Occipital lobe (tissue), 1 donor: ENCODE measurements at regions not wholly inside any gene's neighbourhood (a gene's known extent, or its start where the extent isn't known, plus 50 kb on each side); places are given as distances from the start of the nearest gene placed in this dataset.
"Not testable (repeated sequence)": the region's sequence is repeated elsewhere in the genome, so short reads cannot be mapped to it uniquely, and the experiment has no call there.

Experiments
- DNase-seq: peaks from one replicate; lab custom pipeline; 2025; lab: John Stamatoyannopoulos, UW

DNA sequence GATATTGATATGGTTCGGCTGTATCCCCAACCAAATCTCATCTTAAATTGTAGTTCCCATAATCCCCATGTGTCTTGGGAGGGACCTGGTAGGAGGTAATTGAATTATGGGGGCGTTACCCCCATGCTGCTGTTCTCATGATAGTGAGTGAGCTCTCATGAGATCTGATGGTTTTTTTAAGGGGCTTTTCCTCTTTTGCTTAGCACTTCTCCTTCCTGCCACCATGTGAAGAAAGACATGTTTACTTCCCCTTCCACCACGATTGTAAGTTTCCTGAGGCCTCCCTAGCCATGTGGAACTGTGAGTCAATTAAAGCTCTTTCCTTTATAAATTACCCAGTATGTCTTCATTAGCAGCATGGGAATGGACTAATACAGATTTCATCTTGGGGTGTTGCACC lies 358.6 kb downstream of the TXNL1 start:
- DNase-seq: not testable (repeated sequence)

GRCh38 chr18:56278421-56279003 lies 359.9 kb downstream of the TXNL1 start:
- DNase-seq: no peak

DNA sequence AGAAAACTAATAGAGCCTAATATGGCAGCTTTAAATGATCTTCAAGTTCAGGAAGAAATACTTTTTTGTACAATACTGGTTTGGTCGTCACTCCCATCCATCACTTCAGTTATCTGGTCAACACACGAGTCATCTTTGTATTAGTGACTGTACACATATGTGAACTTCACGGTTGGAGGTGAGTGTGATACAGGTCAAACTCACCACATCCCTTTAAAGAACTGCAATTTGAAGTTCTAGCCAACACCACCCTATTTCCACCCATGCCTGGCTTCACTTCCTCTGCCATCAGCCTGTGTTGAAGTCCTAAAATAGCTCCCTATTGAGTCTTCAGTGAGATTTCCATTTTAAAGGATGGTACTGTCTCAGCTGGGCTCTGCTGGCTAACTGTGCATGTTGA lies 361.9 kb downstream of the TXNL1 start:
- DNase-seq: no peak

DNA sequence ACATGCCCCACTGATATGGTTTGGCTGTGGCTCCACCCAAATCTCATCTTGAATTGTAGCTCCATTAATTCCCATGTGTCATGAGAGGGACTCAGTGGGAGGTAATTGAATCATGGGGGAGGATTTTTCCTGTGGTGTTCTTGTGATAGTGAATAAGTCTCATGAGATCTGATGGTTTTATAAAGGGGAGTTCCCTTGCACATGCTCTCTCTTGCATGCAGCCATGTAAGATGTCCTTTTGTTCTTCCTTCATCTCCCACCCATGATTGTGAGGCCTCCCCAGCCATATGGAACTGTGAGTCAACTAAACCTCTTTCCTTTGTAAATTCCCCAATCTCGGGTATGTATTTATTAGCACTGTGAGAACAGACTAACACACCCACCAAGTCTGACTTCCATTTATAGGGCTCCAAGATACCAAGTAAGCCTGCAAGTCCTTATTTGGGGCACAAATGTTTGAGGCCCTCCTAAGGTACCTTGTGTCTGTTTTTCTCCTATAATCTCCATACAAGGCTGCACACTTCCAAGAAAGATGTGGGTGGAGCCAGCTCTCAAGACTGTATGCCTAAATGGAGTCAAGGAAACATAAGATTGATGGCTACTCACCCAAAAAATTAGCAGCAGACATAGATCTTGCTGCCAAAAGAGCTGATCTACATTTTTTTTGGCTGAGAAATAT lies 364.7 kb downstream of the TXNL1 start:
- no peak for DNase-seq

GRCh38 chr18:56270671-56271250 lies 367.6 kb downstream of the TXNL1 start:
- DNase-seq: no peak

DNA sequence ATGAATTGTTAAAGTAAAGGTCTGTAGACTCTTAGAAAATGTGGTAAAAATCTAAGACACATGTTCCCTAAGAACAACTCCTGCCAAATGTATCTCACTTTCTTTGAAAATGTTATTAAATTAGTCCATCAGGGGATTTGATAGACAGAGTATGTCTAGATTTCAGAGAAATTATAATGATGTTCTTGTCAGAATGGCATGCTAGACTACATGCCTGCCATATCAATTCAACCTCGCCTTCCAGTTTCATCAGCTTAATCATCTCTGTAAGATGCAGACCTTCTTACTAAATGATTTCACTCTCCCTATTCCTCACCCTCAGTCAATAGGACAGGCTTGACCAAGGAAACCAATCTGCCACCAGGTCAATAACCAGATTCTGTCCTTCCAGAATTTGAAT lies 368.4 kb downstream of the TXNL1 start:
- DNase-seq: no peak

DNA sequence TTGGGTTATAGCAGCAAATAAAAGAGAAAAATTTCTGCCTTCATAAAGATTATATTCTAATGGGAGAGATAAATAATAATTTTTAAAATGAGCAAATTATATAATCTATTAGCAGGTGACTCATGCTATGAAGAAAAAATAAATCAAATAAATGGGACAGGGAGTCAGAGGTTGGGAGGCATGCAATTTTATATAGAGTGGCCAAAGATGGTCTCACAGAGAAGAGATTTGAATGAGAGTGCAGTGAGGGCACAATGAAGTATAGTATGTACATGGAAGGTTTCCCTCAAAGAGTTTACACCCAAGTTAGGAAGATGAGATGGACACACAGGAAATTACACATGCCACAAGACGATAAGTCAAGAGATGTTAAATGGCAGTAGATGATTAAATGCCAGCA lies 369.4 kb downstream of the TXNL1 start:
- DNase-seq: no peak

DNA sequence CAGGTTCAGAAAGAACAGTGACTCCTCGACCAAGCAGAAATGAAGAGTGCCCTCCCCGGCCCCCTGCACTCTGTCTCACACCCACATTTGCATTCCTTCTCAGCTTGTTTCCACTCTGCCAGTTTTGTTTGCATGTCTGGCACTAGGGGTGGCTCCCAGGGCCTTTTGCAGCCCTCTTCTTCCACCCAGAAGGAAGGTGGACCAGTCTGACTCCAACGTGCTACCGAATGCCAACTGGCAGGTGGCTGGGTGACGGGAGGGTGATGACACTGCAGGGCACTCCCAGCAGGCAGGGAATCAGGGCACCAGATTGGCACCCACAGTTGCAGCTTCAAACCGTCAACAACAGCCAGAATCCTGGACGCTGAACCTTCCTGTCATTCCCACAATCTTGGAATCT lies 371.1 kb downstream of the TXNL1 start:
- DNase-seq: no peak

DNA sequence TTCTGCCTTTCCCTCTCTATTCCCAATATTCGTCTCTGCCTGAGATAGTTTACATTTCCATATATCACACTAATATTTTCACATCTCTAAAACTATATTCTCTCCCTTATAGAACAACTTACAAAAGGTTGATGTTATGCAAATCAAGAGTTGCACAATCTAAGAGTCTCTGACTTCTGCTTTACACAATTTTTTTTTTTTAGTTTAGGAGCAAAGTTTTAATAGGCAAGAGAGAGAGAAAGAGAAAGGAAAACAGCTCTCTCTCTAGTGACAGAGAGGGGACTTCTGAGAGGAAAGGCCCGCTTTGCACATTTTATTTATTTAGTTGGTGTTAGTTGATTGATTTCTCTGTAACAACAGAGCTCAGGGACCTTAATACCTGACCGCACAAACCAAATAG lies 380.2 kb downstream of the TXNL1 start:
- no peak for DNase-seq

- no peak for DNase-seq
These were observed 381.2 kb downstream of the TXNL1 start for GRCh38 chr18:56257205-56257604.

- DNase-seq: no peak
These were observed 381.7 kb downstream of the TXNL1 start for GRCh38 chr18:56256659-56257058.

GRCh38 chr18:56255381-56255780 lies 383.0 kb downstream of the TXNL1 start:
- no peak for DNase-seq

- DNase-seq: no peak
These were observed 385.9 kb downstream of the TXNL1 start for GRCh38 chr18:56252456-56252855.

DNA sequence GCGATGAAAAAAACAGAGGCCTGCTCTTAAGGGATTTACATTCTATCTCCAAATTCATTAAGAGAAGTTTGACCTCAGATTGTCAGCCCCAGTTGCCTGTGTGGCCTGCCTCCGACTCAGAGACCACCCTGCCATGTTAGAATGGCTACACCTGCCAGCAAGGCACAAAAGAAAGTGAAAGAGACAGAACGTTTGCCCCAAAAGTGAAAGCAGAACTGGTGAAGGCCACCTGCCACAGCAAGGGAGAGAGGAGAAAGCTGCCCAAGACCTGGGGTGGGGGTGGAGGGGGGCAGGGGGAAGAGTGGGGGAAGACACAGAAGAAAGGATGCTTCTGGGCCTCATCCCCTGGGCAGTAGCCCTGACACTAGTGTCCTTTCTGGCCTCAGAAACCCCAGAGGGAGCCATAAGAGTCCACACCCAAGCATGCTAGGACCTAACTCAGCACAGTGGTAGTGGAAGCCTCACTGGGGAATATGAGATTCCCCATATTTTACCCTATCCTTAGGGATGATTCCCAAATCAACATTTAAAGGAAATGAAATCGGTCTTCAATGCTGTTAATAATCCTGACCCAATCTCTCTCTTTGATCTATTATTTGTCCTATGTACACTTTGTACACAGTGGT lies 389.7 kb downstream of the TXNL1 start:
- DNase-seq: no peak

DNA sequence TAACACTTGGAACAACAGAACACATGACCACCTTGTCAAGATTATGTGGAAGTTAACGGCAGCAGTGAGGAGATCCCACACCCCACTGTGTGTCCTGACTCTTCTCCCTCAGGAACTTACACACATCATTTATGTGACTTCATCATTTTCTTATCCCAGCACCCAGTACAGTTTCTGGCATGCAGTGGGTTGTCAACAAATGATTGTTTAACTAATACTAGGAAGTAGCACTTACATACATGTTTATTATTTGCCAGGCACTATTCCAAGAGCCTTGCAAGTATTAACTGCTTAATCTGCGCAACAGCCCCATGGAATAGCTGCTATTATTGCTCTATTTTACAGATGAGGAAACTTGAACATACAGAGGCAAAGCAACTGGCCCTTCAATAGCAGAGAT lies 391.5 kb downstream of the TXNL1 start:
- DNase-seq: no peak

DNA sequence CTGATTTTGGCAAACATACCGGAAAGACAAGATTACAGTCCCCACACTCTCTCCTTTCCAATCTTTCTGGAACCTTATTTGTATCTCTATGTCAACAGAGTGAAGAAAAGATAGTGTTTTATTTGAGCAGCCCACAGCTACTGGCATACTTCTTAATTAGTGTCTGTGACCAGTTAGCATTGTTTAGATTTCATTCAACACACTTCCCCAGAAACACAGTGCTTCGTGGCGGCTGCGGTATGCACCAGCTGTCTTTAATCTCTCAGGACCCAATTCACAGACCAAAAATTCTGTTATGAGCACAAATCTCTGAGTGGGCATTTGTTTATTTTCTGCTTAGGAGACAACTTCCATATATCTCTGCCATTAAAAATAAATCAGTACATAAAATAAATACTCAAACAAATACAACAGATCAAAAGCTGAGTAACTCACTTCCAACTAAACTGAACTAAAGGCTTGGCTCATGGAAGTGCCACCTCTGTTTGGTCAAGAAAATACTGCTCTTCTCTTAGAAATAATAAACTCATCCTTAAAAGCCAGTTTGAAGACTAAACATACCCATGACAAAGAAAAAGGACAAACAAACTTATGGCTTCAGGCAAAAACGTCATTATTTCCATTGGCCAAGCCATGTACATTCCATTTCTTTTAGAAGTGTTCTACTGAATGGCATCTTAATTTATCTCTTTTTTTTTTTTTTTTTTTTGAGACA lies 392.4 kb downstream of the TXNL1 start:
- DNase-seq: no peak

DNA sequence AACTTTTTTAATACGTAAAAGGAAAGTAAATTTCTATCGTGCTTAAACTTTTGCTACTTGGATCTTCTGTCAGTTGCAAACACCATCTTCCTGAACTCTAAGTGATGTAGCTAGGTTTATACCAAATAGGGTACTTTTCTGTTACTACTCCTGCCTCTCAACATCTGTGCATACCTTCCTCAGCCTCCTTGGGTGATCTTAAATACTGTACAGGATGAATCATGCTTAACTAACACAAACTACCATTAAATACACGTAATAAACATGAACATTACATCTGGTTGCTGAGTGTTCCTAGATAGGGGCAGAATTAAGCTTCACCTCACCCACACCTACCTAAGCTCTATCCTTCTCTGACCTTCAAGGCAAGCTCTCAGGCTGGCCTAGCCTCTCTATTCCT lies 398.0 kb downstream of the TXNL1 start:
- DNase-seq: no peak

- no peak for DNase-seq
These were observed 399.8 kb downstream of the TXNL1 start for GRCh38 chr18:56238576-56238975.

DNA sequence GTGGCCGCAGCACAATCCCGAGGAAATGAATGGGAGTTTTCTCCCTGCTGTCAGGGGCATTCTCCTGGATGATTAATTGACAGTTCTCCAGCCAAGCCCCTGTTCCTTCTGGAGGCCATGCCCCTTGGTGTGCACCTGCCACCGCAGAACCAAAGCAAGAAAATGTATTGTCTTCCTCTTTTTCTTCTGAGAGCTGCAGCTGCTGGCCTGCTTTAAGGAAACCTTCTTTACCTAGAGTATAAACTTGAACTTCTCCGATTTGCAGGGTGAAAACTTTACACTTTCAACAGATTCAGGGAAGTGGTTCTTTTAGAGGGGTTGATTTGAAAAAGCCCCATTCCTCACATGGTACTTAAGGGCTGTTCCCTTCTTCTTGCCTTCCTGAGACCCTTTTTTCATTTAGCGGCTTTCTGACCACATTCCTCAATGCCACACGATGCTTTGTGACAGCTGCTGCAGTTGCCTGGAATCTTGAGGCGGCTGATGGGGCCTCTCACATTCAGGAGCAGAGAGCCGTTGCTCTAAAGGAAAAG lies 402.8 kb downstream of the TXNL1 start:
- no peak for DNase-seq

DNA sequence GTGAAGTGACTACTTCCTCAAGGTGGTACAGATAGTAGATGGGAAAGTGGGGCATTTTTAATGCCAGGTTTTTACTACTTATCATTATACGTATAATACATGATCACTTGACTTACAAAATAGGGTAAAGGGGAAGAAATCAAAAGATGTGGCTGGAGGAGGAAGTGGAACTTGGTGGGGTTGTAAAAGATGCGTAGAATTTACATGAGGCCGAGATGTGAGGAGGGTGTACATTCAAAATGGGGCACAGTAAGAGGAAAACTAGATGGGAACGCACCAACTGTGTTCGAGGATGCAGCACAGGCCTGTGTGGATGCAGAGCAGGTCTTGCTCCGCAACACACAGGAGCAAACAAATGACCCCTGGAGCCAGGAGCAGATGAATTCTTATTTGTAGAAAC lies 403.3 kb downstream of the TXNL1 start:
- DNase-seq: no peak

DNA sequence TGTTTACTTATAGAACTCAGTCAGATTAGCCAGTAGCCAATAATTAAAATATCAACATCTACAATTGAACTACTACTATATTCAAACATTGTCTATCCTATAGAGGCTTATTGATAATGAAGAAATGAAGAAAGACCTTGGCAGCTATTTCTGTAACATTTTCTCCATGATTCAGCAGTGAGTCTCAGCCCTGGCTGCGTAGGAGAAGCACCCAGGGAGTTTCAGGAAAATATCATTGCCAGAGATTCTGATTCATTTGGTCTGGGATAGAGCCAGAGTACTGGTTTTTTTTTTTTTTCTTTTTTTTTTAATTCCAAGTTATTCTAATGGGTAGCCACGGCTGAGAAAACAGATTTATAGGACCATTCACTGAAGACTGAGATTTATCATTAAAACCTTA lies 404.8 kb downstream of the TXNL1 start:
- DNase-seq: no peak

DNA sequence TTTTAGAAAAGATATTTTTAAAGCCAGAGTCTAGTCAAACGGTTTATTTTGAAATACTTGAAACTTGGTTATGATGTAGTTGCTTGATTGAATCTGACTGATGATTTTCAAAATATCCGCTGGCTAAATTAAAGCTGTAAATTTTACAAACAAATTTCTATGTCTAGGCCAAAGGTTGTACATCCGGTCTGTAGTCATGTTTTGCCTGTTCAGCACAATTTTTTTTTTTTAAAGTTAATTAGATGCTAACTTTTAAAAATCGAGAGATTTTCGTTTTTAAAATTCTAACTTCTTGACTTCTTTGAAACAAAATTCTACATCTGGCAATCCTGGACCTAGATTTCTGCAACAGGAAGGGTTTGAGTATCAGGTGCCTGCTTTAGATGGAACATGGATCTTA lies 412.4 kb downstream of the TXNL1 start:
- DNase-seq: no peak
